Stromal cell of bone marrow (primary cell): ENCODE measurements at regions not wholly inside any gene's neighbourhood (a gene's known extent, or its start where the extent isn't known, plus 50 kb on each side); places are given as distances from the start of the nearest gene placed in this dataset.
"Not testable (repeated sequence)": the region's sequence is repeated elsewhere in the genome, so short reads cannot be mapped to it uniquely, and the experiment has no call there.

Source experiments
- DNase-seq: peaks from one replicate; pipeline ENCODE4 v3.0.0-alpha.2; 2012; ENCODE audit warnings: low read depth

- DNase-seq: no peak
Measured at GRCh38 chr16:73107371-73107770, 59.4 kb upstream of the ZFHX3 start.

GRCh38 chr16:73106329-73107034 lies 58.6 kb upstream of the ZFHX3 start:
- no peak for DNase-seq

- no peak for DNase-seq
Measured at GRCh38 chr16:73101568-73101967, 53.6 kb upstream of the ZFHX3 start.

- DNase-seq: not testable (repeated sequence)
Measured at GRCh38 chr16:73099601-73100000, 51.7 kb upstream of the ZFHX3 start.
